DND-41 (cell line): ENCODE measurements at regions not wholly inside any gene's neighbourhood (a gene's known extent, or its start where the extent isn't known, plus 50 kb on each side); places are given as distances from the start of the nearest gene placed in this dataset.
"Not testable (repeated sequence)": the region's sequence is repeated elsewhere in the genome, so short reads cannot be mapped to it uniquely, and the experiment has no call there.

Experiments used
- EZH2 ChIP-seq: IDR thresholded peaks from 3 replicates; pipeline ENCODE4 v1.6.1; 2012; ENCODE audit warnings: borderline replicate concordance, low read depth, mild to moderate bottlenecking, moderate library complexity, low read length, inconsistent platforms; ENCODE audit not compliant: severe bottlenecking
- TF ChIP-seq, protein P1 (sequence below): IDR thresholded peaks from 2 replicates; pipeline ENCODE4 v1.5.1; 2012; ENCODE audit warnings: borderline replicate concordance, low read length, moderate library complexity, mild to moderate bottlenecking; ENCODE audit not compliant: poor library complexity, severe bottlenecking; ENCODE audit errors: extremely low read depth

DNA sequence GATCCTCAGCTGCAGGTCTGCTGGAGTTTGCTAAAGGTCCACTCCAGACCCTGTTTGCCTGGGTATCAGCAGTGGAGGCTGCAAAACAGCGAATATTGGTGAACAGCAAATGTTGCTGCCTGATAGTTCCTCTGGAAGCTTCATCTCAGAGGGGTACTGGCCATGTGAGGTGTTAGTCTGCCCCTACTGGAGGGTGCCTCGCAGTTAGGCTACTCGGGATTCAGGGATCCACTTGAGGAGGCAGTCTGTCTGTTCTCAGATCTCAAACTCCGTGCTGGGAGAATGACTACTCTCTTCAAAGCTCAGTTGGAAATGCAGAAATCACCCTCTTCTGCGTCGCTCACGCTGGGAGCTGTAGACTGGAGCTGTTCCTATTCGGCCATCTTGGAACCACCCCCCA, 362.7 kb downstream of the ACTR3B start:
- TF ChIP-seq, protein P1, sequence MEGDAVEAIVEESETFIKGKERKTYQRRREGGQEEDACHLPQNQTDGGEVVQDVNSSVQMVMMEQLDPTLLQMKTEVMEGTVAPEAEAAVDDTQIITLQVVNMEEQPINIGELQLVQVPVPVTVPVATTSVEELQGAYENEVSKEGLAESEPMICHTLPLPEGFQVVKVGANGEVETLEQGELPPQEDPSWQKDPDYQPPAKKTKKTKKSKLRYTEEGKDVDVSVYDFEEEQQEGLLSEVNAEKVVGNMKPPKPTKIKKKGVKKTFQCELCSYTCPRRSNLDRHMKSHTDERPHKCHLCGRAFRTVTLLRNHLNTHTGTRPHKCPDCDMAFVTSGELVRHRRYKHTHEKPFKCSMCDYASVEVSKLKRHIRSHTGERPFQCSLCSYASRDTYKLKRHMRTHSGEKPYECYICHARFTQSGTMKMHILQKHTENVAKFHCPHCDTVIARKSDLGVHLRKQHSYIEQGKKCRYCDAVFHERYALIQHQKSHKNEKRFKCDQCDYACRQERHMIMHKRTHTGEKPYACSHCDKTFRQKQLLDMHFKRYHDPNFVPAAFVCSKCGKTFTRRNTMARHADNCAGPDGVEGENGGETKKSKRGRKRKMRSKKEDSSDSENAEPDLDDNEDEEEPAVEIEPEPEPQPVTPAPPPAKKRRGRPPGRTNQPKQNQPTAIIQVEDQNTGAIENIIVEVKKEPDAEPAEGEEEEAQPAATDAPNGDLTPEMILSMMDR, result not testable (repeated sequence)
- not testable (repeated sequence) for TF ChIP-seq EZH2
